IPS-20b (cell line): ENCODE measurements at regions not wholly inside any gene's neighbourhood (a gene's known extent, or its start where the extent isn't known, plus 50 kb on each side); places are given as distances from the start of the nearest gene placed in this dataset.

Experiments used
- H3K27ac ChIP-seq: one replicate; pipeline ENCODE4 v1.5.1; 2013; ENCODE audit warnings: low read length
- H3K27me3 ChIP-seq: 2 replicates; pipeline ENCODE4 v1.6.1; 2013; ENCODE audit warnings: mild to moderate bottlenecking, low read length, inconsistent platforms; ENCODE audit not compliant: insufficient read depth
- H3K36me3 ChIP-seq: 2 replicates; pipeline ENCODE4 v1.6.1; 2013; ENCODE audit warnings: low read depth, mild to moderate bottlenecking, inconsistent platforms, low read length, moderate library complexity; ENCODE audit not compliant: insufficient read depth
- H3K4me1 ChIP-seq: 2 replicates; pipeline ENCODE4 v1.6.1; 2013; ENCODE audit warnings: mild to moderate bottlenecking, control low read depth, inconsistent platforms, low read length, moderate library complexity; ENCODE audit not compliant: insufficient read depth
- H3K4me3 ChIP-seq: 2 replicates; pipeline ENCODE4 v1.5.1; 2013; ENCODE audit warnings: mild to moderate bottlenecking, low read length, inconsistent platforms
- H3K9ac ChIP-seq: 2 replicates; pipeline ENCODE4 v1.6.1; 2013; ENCODE audit warnings: low read depth, mild to moderate bottlenecking, inconsistent platforms, low read length, moderate library complexity
- H3K9me3 ChIP-seq: 2 replicates; pipeline ENCODE4 v1.6.1; 2013; ENCODE audit warnings: mild to moderate bottlenecking, low read depth, low read length, inconsistent platforms; ENCODE audit not compliant: insufficient read depth

- H3K27me3 ChIP-seq: no peaks in the 10 kb centered on the region
- no peak overlapping the region for H3K9ac ChIP-seq
Observed at GRCh38 chr16:77636615-77637014, 85.7 kb upstream of the NUDT7 start.

DNA sequence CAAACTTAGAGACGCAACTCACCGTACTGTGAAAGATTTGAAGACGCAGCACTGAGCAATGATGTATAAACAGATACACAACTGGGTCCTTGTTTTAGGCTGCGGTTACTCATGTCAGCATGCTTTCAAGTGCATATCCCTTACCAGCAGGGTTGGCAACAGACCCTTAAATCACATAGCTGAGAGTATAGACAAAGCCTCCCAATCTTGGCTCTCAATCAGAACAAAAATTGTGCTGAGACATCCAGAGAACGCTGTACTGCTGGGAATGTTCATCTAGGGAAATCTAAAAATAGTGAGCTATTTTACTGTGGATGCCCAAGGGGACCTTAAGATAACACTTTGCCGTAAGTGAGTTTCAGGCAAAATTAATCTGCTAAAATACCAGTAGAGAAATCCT is 84.4 kb upstream of the NUDT7 start:
- Histone ChIP-seq H3K36me3 (no peaks in the 10 kb centered on the region), H3K9ac (no peak overlapping the region), H3K27me3 (no peaks in the 10 kb centered on the region), H3K4me1 (no peaks in the 10 kb centered on the region), H3K4me3 (no peak overlapping the region), H3K27ac (no peak overlapping the region), H3K9me3 (no peaks in the 10 kb centered on the region)

More at GRCh38 chr16:77636615-77637014, 85.7 kb upstream of the NUDT7 start:
- Histone ChIP-seq H3K4me1 (no peaks in the 10 kb centered on the region), H3K4me3 (no peak overlapping the region), H3K9me3 (no peaks in the 10 kb centered on the region), H3K27ac (no peak overlapping the region), H3K36me3 (no peaks in the 10 kb centered on the region)

DNA sequence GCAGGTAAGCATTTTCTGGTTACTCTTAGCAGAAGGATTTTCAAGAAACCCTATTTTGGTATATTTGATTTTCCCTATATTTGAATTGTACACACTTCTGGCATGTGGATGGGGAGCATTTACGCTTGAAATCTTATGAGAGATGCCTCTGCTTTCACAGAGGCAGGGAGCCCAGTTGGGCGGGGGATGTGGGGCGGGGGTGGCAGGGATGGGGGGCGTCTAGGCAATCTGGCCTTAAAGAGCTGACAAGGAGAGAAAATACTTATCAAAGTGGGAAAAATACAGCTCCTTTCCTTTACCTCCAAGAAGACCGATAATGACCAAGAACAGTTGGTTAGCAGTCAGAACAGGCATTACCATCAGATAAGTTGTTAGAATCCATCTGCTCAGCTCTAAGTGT is 79.1 kb upstream of the NUDT7 start:
- no peaks in the 10 kb centered on the region for H3K27me3 ChIP-seq
- no peaks in the 10 kb centered on the region for H3K9me3 ChIP-seq
- no peak overlapping the region for H3K4me3 ChIP-seq
- no peaks in the 10 kb centered on the region for H3K36me3 ChIP-seq
- no peaks in the 10 kb centered on the region for H3K4me1 ChIP-seq
- no peak overlapping the region for H3K9ac ChIP-seq
- H3K27ac ChIP-seq: no peak overlapping the region

DNA sequence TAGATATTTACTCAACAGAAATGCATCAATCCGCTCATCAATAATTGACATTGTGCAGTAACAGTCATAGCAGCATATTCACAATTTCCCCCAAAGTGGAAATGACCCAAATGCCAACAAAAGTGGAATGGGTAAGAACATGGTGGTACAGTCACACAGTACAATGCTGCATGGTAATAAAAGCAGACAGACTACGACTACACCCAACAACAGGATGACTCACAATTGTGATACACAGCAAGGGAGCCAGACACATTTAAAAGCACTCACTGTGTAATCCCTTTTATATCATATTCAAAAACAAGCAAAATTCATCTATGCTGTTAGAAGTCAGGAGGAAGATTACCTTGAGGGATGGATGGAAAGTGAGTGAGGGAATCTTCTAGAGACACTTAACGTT is 76.5 kb upstream of the NUDT7 start:
- H3K9me3 ChIP-seq: no peaks in the 10 kb centered on the region
- H3K4me1 ChIP-seq: no peaks in the 10 kb centered on the region
- H3K27ac ChIP-seq: no peak overlapping the region
- H3K4me3 ChIP-seq: no peak overlapping the region
- H3K27me3 ChIP-seq: no peaks in the 10 kb centered on the region
- H3K9ac ChIP-seq: no peak overlapping the region
- H3K36me3 ChIP-seq: no peaks in the 10 kb centered on the region

- no peaks in the 10 kb centered on the region for H3K36me3 ChIP-seq
- no peaks in the 10 kb centered on the region for H3K9me3 ChIP-seq
- H3K27me3 ChIP-seq: no peaks in the 10 kb centered on the region
- no peak overlapping the region for H3K9ac ChIP-seq
- no peak overlapping the region for H3K4me3 ChIP-seq
- H3K27ac ChIP-seq: no peak overlapping the region
- H3K4me1 ChIP-seq: no peaks in the 10 kb centered on the region
Observed at GRCh38 chr16:77647726-77648125, 74.6 kb upstream of the NUDT7 start.

- H3K27ac ChIP-seq: no peak overlapping the region
- H3K36me3 ChIP-seq: no peaks in the 10 kb centered on the region
- H3K27me3 ChIP-seq: no peaks in the 10 kb centered on the region
- no peaks in the 10 kb centered on the region for H3K9me3 ChIP-seq
- H3K4me3 ChIP-seq: no peak overlapping the region
- H3K9ac ChIP-seq: no peak overlapping the region
- H3K4me1 ChIP-seq: no peaks in the 10 kb centered on the region
Observed at GRCh38 chr16:77650761-77651160, 71.6 kb upstream of the NUDT7 start.

DNA sequence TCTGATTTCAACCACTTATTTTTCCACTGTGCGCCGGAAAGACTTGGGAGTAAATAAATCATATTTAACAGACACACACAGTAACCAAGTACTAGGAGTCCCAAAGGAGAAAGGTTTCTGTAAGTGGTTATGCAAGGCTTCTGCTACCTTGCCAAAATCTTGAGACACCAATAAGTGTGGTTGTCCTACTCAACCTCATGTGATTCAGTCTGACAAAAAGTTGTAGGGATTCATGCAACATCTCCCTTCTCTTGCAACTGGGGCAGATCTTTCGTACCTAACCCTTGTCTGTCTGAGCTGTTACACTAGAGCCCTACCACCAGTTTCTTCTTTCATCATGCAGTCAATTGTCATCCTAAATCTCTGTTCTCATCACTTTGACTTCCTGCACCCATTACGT is 69.9 kb upstream of the NUDT7 start:
- Histone ChIP-seq H3K36me3 (no peaks in the 10 kb centered on the region), H3K9me3 (no peaks in the 10 kb centered on the region), H3K27ac (no peak overlapping the region), H3K4me1 (no peaks in the 10 kb centered on the region), H3K27me3 (no peaks in the 10 kb centered on the region), H3K4me3 (no peak overlapping the region), H3K9ac (no peak overlapping the region)

DNA sequence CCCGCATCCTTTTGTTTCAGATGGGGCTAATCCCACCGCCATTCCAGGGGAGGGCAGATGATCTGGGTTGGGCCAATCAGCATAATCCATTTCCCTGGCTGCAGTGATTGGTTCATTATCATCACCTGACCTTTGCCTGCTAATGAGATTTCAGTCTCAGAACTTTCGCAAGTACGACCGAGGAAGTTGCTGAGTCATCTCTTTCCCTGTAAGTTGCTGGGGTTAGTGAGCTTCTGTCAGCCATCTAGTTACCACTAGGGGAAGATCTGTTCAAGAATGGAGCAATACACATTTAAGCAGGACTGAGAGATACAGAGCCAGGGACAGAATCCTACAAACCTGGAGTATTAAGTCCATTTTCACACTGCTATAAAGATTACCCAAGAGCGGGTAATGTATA is 65.3 kb upstream of the NUDT7 start:
- H3K9ac ChIP-seq: no peak overlapping the region
- H3K4me1 ChIP-seq: no peaks in the 10 kb centered on the region
- H3K9me3 ChIP-seq: no peaks in the 10 kb centered on the region
- H3K36me3 ChIP-seq: no peaks in the 10 kb centered on the region
- no peak overlapping the region for H3K4me3 ChIP-seq
- H3K27ac ChIP-seq: no peak overlapping the region
- H3K27me3 ChIP-seq: no peaks in the 10 kb centered on the region

- Histone ChIP-seq H3K27ac (no peak overlapping the region), H3K9ac (no peak overlapping the region), H3K4me3 (no peak overlapping the region), H3K27me3 (no peaks in the 10 kb centered on the region), H3K4me1 (no peaks in the 10 kb centered on the region), H3K36me3 (no peaks in the 10 kb centered on the region), H3K9me3 (peaks cover 5% of the 10 kb centered on the region; the same call in 1 of the 2 replicates)
Observed at GRCh38 chr16:77660311-77660710, 62.0 kb upstream of the NUDT7 start.

DNA sequence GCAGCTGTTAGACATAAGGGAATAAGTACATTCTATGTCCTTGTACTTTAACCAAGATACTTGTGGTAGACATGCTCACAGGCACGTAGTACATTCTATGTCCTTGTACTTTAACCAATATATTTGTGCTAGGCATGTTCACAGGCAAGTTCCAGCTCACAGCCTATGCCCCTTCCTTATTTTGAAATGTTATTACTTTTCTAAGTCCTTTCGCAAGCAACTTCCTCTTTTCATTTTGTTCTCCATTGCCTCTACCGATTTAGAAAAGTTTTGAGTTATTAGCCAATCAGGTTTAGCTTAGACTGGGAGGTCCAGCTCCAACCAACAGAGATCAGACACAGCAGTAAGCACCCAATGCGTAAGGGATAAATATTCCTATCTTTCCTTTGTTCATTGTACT is 60.1 kb upstream of the NUDT7 start:
- no peaks in the 10 kb centered on the region for H3K36me3 ChIP-seq
- no peaks in the 10 kb centered on the region for H3K27me3 ChIP-seq
- H3K4me1 ChIP-seq: no peaks in the 10 kb centered on the region
- peaks cover 5% of the 10 kb centered on the region; the same call in 1 of the 2 replicates for H3K9me3 ChIP-seq
- no peak overlapping the region for H3K9ac ChIP-seq
- no peak overlapping the region for H3K4me3 ChIP-seq
- H3K27ac ChIP-seq: no peak overlapping the region

DNA sequence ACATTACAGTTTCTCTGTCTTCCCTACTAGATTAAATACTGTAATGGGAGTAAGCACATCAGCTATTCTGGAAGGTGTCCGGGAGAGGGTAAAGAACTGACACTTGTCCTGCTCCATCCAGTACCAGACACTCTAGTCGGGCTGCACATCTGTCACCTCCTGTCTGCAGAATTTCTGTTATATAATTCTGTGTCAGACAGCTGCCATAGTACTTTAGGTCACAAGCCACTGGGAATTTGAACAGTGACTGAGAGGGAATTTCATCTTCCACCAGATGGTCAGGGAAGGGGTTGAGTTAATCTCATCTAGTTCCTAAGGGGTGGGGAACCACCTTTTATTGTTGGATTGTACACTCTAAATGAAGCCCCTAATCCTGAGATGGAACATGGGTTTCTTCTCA is 58.6 kb upstream of the NUDT7 start:
- H3K9ac ChIP-seq: no peak overlapping the region
- H3K27ac ChIP-seq: no peak overlapping the region
- H3K27me3 ChIP-seq: no peaks in the 10 kb centered on the region
- no peaks in the 10 kb centered on the region for H3K36me3 ChIP-seq
- H3K4me1 ChIP-seq: no peaks in the 10 kb centered on the region
- H3K9me3 ChIP-seq: peaks cover 5% of the 10 kb centered on the region; the same call in 1 of the 2 replicates
- no peak overlapping the region for H3K4me3 ChIP-seq

DNA sequence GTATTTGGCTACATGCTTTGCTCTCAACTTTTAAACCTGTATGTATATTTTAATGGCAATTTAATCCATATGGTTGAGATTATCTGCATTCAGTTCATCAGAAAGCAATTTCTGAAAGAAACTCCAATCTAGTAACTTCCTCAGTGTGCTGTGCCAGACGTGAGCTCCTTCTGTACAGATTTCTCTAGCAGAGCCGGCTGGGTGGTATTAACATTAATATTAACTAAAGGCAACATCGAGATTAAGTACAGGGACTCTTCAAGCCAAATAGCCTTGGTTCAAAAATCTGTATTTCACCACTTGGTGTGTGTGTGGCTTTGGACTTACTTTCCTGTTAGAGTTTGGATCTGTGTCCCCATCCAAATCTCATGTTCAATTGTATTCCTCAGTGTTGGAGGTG is 55.5 kb upstream of the NUDT7 start:
- H3K27me3 ChIP-seq: no peaks in the 10 kb centered on the region
- no peak overlapping the region for H3K9ac ChIP-seq
- no peaks in the 10 kb centered on the region for H3K36me3 ChIP-seq
- peaks cover 5% of the 10 kb centered on the region; the same call in 1 of the 2 replicates for H3K9me3 ChIP-seq
- H3K4me1 ChIP-seq: no peaks in the 10 kb centered on the region
- H3K27ac ChIP-seq: no peak overlapping the region
- H3K4me3 ChIP-seq: no peak overlapping the region

DNA sequence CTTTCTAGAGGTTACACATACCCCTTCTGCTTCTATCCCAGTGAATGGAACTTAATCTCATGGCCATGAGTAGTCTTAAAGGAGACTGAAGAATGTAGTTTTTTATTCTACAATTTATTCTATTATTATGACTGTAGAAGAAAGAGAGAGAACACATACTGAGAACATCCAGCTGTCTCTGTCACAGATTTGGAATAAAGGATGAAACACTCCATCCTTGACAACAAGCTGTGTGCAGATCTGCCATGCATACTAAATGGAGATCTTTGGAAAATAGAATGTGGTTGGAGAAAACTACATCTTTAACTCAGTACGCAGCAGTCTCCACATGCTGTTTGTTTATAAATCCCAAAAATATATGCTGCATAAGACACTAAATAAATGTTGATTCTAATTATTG is 54.1 kb upstream of the NUDT7 start:
- no peak overlapping the region for H3K27ac ChIP-seq
- H3K9ac ChIP-seq: no peak overlapping the region
- H3K4me1 ChIP-seq: no peaks in the 10 kb centered on the region
- no peaks in the 10 kb centered on the region for H3K27me3 ChIP-seq
- H3K4me3 ChIP-seq: no peak overlapping the region
- H3K9me3 ChIP-seq: no peaks in the 10 kb centered on the region
- H3K36me3 ChIP-seq: no peaks in the 10 kb centered on the region
